ENCODE measurements at regions not wholly inside any gene's neighbourhood (a gene's known extent, or its start where the extent isn't known, plus 50 kb on each side); places are given as distances from the start of the nearest gene placed in this dataset.
"Not testable (repeated sequence)": the region's sequence is repeated elsewhere in the genome, so short reads cannot be mapped to it uniquely, and the experiment has no call there.

- TF ChIP-seq, protein P1, sequence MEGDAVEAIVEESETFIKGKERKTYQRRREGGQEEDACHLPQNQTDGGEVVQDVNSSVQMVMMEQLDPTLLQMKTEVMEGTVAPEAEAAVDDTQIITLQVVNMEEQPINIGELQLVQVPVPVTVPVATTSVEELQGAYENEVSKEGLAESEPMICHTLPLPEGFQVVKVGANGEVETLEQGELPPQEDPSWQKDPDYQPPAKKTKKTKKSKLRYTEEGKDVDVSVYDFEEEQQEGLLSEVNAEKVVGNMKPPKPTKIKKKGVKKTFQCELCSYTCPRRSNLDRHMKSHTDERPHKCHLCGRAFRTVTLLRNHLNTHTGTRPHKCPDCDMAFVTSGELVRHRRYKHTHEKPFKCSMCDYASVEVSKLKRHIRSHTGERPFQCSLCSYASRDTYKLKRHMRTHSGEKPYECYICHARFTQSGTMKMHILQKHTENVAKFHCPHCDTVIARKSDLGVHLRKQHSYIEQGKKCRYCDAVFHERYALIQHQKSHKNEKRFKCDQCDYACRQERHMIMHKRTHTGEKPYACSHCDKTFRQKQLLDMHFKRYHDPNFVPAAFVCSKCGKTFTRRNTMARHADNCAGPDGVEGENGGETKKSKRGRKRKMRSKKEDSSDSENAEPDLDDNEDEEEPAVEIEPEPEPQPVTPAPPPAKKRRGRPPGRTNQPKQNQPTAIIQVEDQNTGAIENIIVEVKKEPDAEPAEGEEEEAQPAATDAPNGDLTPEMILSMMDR (conservative IDR thresholded peaks at IDR 0.05 in 1 of 2, IDR thresholded peaks at IDR 0.05 in 1 of 2; ENCODE audit: low read depth in 1 of 2, low read length in 2 of 2) = no peak
- TF ChIP-seq EZH2 (IDR thresholded peaks at IDR 0.05; ENCODE audit: low read length, missing control alignments) = no peak
- Histone ChIP-seq H2AFZ (ENCODE audit: low read length) (no peak overlapping the region), H3K36me3 (ENCODE audit: control insufficient read depth, insufficient read depth, low read length) (no peaks in the 10 kb centered on the region), H3K4me1 (ENCODE audit: control insufficient read depth, extremely low read depth, insufficient read depth, low read length) (no peaks in the 10 kb centered on the region), H4K20me1 (ENCODE audit: control insufficient read depth, extremely low read depth, insufficient read depth, low read length) (no peaks in the 10 kb centered on the region), H3K4me2 (ENCODE audit: extremely low read depth, insufficient read depth, low read length) (no peak overlapping the region), H3K9me3 (ENCODE audit: control insufficient read depth, insufficient read depth, low read depth, low read length) (no peaks in the 10 kb centered on the region), H3K79me2 (ENCODE audit: control insufficient read depth, insufficient read depth, low read length) (no peaks in the 10 kb centered on the region), H3K9ac (ENCODE audit: insufficient read depth, low read length) (no peak overlapping the region), H3K4me3 (replicated peaks in 1 of 4; ENCODE audit: control extremely low read depth in 1 of 4, insufficient read depth in 1 of 4, low read depth in 3 of 4, low read length in 4 of 4) (no peak overlapping the region), H3K27ac (ENCODE audit: insufficient read depth, low read length) (no peak overlapping the region), H3K27me3 (ENCODE audit: control insufficient read depth, insufficient read depth, low read length) (no peaks in the 10 kb centered on the region)
- DNase-seq (ENCODE audit: low read depth in 2 of 2) = no peak
Measured at GRCh38 chr14:44453433-44454171, 53.5 kb downstream of the FSCB start.

GRCh38 chr14:44450232-44450631, 56.9 kb downstream of the FSCB start:
- H3K9ac ChIP-seq (ENCODE audit: insufficient read depth, low read length); H4K20me1 ChIP-seq (ENCODE audit: control insufficient read depth, extremely low read depth, insufficient read depth, low read length); H3K36me3 ChIP-seq (ENCODE audit: control insufficient read depth, insufficient read depth, low read length); DNase-seq (ENCODE audit: low read depth in 2 of 2); H3K9me3 ChIP-seq (ENCODE audit: control insufficient read depth, insufficient read depth, low read depth, low read length); H3K79me2 ChIP-seq (ENCODE audit: control insufficient read depth, insufficient read depth, low read length); H3K4me2 ChIP-seq (ENCODE audit: extremely low read depth, insufficient read depth, low read length); H3K4me3 ChIP-seq (replicated peaks in 1 of 4; ENCODE audit: control extremely low read depth in 1 of 4, insufficient read depth in 1 of 4, low read depth in 3 of 4, low read length in 4 of 4); H3K4me1 ChIP-seq (ENCODE audit: control insufficient read depth, extremely low read depth, insufficient read depth, low read length); H3K27me3 ChIP-seq (ENCODE audit: control insufficient read depth, insufficient read depth, low read length); H3K27ac ChIP-seq (ENCODE audit: insufficient read depth, low read length); H2AFZ ChIP-seq (ENCODE audit: low read length): not testable (repeated sequence)

GRCh38 chr14:44449680-44450079, 57.4 kb downstream of the FSCB start:
- Histone ChIP-seq H3K4me3 (replicated peaks in 1 of 4; ENCODE audit: control extremely low read depth in 1 of 4, insufficient read depth in 1 of 4, low read depth in 3 of 4, low read length in 4 of 4) (no peak overlapping the region), H3K27ac (ENCODE audit: insufficient read depth, low read length) (no peak overlapping the region), H4K20me1 (ENCODE audit: control insufficient read depth, extremely low read depth, insufficient read depth, low read length) (no peaks in the 10 kb centered on the region), H2AFZ (ENCODE audit: low read length) (no peak overlapping the region), H3K4me2 (ENCODE audit: extremely low read depth, insufficient read depth, low read length) (no peak overlapping the region), H3K27me3 (ENCODE audit: control insufficient read depth, insufficient read depth, low read length) (no peaks in the 10 kb centered on the region), H3K79me2 (ENCODE audit: control insufficient read depth, insufficient read depth, low read length) (no peaks in the 10 kb centered on the region), H3K4me1 (ENCODE audit: control insufficient read depth, extremely low read depth, insufficient read depth, low read length) (no peaks in the 10 kb centered on the region), H3K9me3 (ENCODE audit: control insufficient read depth, insufficient read depth, low read depth, low read length) (no peaks in the 10 kb centered on the region), H3K9ac (ENCODE audit: insufficient read depth, low read length) (no peak overlapping the region), H3K36me3 (ENCODE audit: control insufficient read depth, insufficient read depth, low read length) (no peaks in the 10 kb centered on the region)
- no peak for DNase-seq (ENCODE audit: low read depth in 2 of 2)
- TF ChIP-seq EZH2 (IDR thresholded peaks at IDR 0.05; ENCODE audit: low read length, missing control alignments) = no peak
- TF ChIP-seq, protein P1 (conservative IDR thresholded peaks at IDR 0.05 in 1 of 2, IDR thresholded peaks at IDR 0.05 in 1 of 2; ENCODE audit: low read depth in 1 of 2, low read length in 2 of 2) = no peak
